HL-60 (cell line): ENCODE measurements at regions not wholly inside any gene's neighbourhood (a gene's known extent, or its start where the extent isn't known, plus 50 kb on each side); places are given as distances from the start of the nearest gene placed in this dataset.

Experiments
- DNase-seq, 2 experiments: peaks; one replicate each; pipeline ENCODE4 v3.0.0-alpha.2; 2010 to 2020; ENCODE audit warnings: low read depth in 1 of 2, low spot score in 1 of 2
- H3K27ac ChIP-seq: fragments of 250-450 bp; sonication (Bioruptor Pico); replicated peaks from 2 replicates; pipeline ENCODE4 v1.5.1; 2020; ENCODE audit warnings: mild to moderate bottlenecking, moderate library complexity
- H3K27me3 ChIP-seq: fragments of 250-450 bp; sonication (Bioruptor Pico); 2 replicates; pipeline ENCODE4 v1.5.1; 2021; ENCODE audit warnings: mild to moderate bottlenecking, moderate library complexity; ENCODE audit not compliant: insufficient read depth, poor library complexity, severe bottlenecking
- H3K4me3 ChIP-seq: replicated peaks from 2 replicates; pipeline ENCODE4 v1.5.1; 2011; ENCODE audit warnings: mild to moderate bottlenecking, control low read depth, low read length; ENCODE audit not compliant: insufficient read depth
- CTCF ChIP-seq: IDR thresholded peaks from one replicate; pipeline ENCODE4 v1.5.1; 2011; ENCODE audit warnings: low read length, control low read depth, inconsistent platforms; ENCODE audit not compliant: insufficient read depth
- GABPA ChIP-seq: IDR thresholded peaks from 2 replicates; pipeline ENCODE4 v1.6.1; 2012; ENCODE audit warnings: low read depth
- POLR2AphosphoS5 ChIP-seq: IDR thresholded peaks from 2 replicates; pipeline ENCODE4 v1.6.1; 2012; ENCODE audit warnings: low read depth
- REST ChIP-seq: IDR thresholded peaks from 2 replicates; pipeline ENCODE4 v1.6.1; 2012; ENCODE audit warnings: low read depth; ENCODE audit not compliant: insufficient replicate concordance
- SPI1 ChIP-seq: IDR thresholded peaks from 2 replicates; pipeline ENCODE4 v1.6.1; 2012; ENCODE audit warnings: low read depth, mild to moderate bottlenecking, borderline replicate concordance

- no peak for DNase-seq
- no peak for TF ChIP-seq REST
- no peak for TF ChIP-seq CTCF
- no peak for TF ChIP-seq GABPA
- no peak for TF ChIP-seq SPI1
- no peak for TF ChIP-seq POLR2AphosphoS5
- Histone ChIP-seq H3K27me3 (no peaks in the 10 kb centered on the region), H3K27ac (no peak overlapping the region), H3K4me3 (no peak overlapping the region)
Measured at GRCh38 chr7:81135324-81135723, 216.5 kb upstream of the SEMA3C start.

GRCh38 chr7:81128011-81128410 is 209.2 kb upstream of the SEMA3C start:
- TF ChIP-seq CTCF, result no peak
- TF ChIP-seq GABPA, result no peak
- no peak for TF ChIP-seq POLR2AphosphoS5
- no peak for TF ChIP-seq SPI1
- no peak for TF ChIP-seq REST
- Histone ChIP-seq H3K27ac (no peak overlapping the region), H3K4me3 (no peak overlapping the region), H3K27me3 (no peaks in the 10 kb centered on the region)
- DNase-seq, result no peak

- Histone ChIP-seq H3K27ac (no peak overlapping the region), H3K27me3 (no peaks in the 10 kb centered on the region), H3K4me3 (no peak overlapping the region)
- TF ChIP-seq POLR2AphosphoS5, result no peak
- TF ChIP-seq CTCF, result no peak
- TF ChIP-seq REST, result no peak
- TF ChIP-seq GABPA, result no peak
- no peak for TF ChIP-seq SPI1
- no peak for DNase-seq
Measured at GRCh38 chr7:81120803-81121202, 202.0 kb upstream of the SEMA3C start.
